ENCODE measurements at regions not wholly inside any gene's neighbourhood (a gene's known extent, or its start where the extent isn't known, plus 50 kb on each side); places are given as distances from the start of the nearest gene placed in this dataset.
"Not testable (repeated sequence)": the region's sequence is repeated elsewhere in the genome, so short reads cannot be mapped to it uniquely, and the experiment has no call there.

- H3K27me3 ChIP-seq (ENCODE audit: control insufficient read depth, insufficient read depth, low read length), result no peaks in the 10 kb centered on the region
- no TSS peak for BruUV-seq (replicated peaks)
- in situ Hi-C loops (cut with HindIII; ENCODE audit: low pct_unique_long_range_greater_than_20kb, low sequenced_read_pairs) (no loop called here), intact Hi-C loops (cut with micrococcal nuclease; ENCODE audit: unreplicated experiment) (no loop called here)
- no peak for DNase-seq (ENCODE audit: low read depth, low spot score)
- H3K27ac ChIP-seq (ENCODE audit: low read length), result no peak overlapping the region
- H3K9me3 ChIP-seq (ENCODE audit: control insufficient read depth, insufficient read depth, low read depth, low read length), result no peaks in the 10 kb centered on the region
- CTCF ChIA-PET, result no interaction called here
- ATAC-seq, result no peak
- no peak overlapping the region for H3K4me3 ChIP-seq (ENCODE audit: low read depth in 2 of 2, low read length in 2 of 2)
- no peaks in the 10 kb centered on the region for H3K4me1 ChIP-seq (ENCODE audit: control insufficient read depth, insufficient read depth, low read length)
- POLR2A ChIA-PET, result no interaction called here
- TF ChIP-seq TCF7L2 (IDR thresholded peaks at IDR 0.05; ENCODE audit: low read depth, low read length), result no peak
- no peak for TF ChIP-seq SIN3A (IDR thresholded peaks at IDR 0.05; ENCODE audit: borderline replicate concordance, insufficient read depth, low read depth, low read length)
- no peak for TF ChIP-seq POLR2AphosphoS5 (IDR thresholded peaks at IDR 0.05; ENCODE audit: low read depth, low read length)
- TF ChIP-seq REST (IDR thresholded peaks at IDR 0.05; ENCODE audit: insufficient read depth in 1 of 2, low read depth in 2 of 2, low read length in 1 of 2), result no peak
- TF ChIP-seq CTCF (IDR thresholded peaks at IDR 0.05), result no peak
- H3K36me3 ChIP-seq (ENCODE audit: control insufficient read depth, insufficient read depth, low read length), result no peaks in the 10 kb centered on the region
These were observed 2246.0 kb downstream of the ARAP2 start for GRCh38 chr4:33998291-33998690.

GRCh38 chr4:34000356-34000755 is 2244.0 kb downstream of the ARAP2 start:
- no peak overlapping the region for H3K4me3 ChIP-seq (ENCODE audit: low read depth in 2 of 2, low read length in 2 of 2)
- ATAC-seq (no peak), DNase-seq (ENCODE audit: low read depth, low spot score) (no peak)
- no peaks in the 10 kb centered on the region for H3K36me3 ChIP-seq (ENCODE audit: control insufficient read depth, insufficient read depth, low read length)
- no peaks in the 10 kb centered on the region for H3K4me1 ChIP-seq (ENCODE audit: control insufficient read depth, insufficient read depth, low read length)
- BruUV-seq (replicated peaks), result no TSS peak
- intact Hi-C loops (cut with micrococcal nuclease; ENCODE audit: unreplicated experiment) (no loop called here), in situ Hi-C loops (cut with HindIII; ENCODE audit: low pct_unique_long_range_greater_than_20kb, low sequenced_read_pairs) (no loop called here)
- H3K27ac ChIP-seq (ENCODE audit: low read length), result no peak overlapping the region
- no peaks in the 10 kb centered on the region for H3K9me3 ChIP-seq (ENCODE audit: control insufficient read depth, insufficient read depth, low read depth, low read length)
- TF ChIP-seq CTCF (IDR thresholded peaks at IDR 0.05), result no peak
- no peak for TF ChIP-seq POLR2AphosphoS5 (IDR thresholded peaks at IDR 0.05; ENCODE audit: low read depth, low read length)
- TF ChIP-seq TCF7L2 (IDR thresholded peaks at IDR 0.05; ENCODE audit: low read depth, low read length), result no peak
- TF ChIP-seq REST (IDR thresholded peaks at IDR 0.05; ENCODE audit: insufficient read depth in 1 of 2, low read depth in 2 of 2, low read length in 1 of 2), result no peak
- no peak for TF ChIP-seq SIN3A (IDR thresholded peaks at IDR 0.05; ENCODE audit: borderline replicate concordance, insufficient read depth, low read depth, low read length)
- ChIA-PET POLR2A (no interaction called here), CTCF (no interaction called here)
- no peaks in the 10 kb centered on the region for H3K27me3 ChIP-seq (ENCODE audit: control insufficient read depth, insufficient read depth, low read length)

- CTCF ChIA-PET; H3K27me3 ChIP-seq (ENCODE audit: control insufficient read depth, insufficient read depth, low read length); H3K36me3 ChIP-seq (ENCODE audit: control insufficient read depth, insufficient read depth, low read length); DNase-seq (ENCODE audit: low read depth, low spot score); BruUV-seq (replicated peaks); H3K4me3 ChIP-seq (ENCODE audit: low read depth in 2 of 2, low read length in 2 of 2); H3K27ac ChIP-seq (ENCODE audit: low read length); intact Hi-C loops (cut with micrococcal nuclease; ENCODE audit: unreplicated experiment); POLR2A ChIA-PET; ATAC-seq; in situ Hi-C loops (cut with HindIII; ENCODE audit: low pct_unique_long_range_greater_than_20kb, low sequenced_read_pairs); H3K4me1 ChIP-seq (ENCODE audit: control insufficient read depth, insufficient read depth, low read length); H3K9me3 ChIP-seq (ENCODE audit: control insufficient read depth, insufficient read depth, low read depth, low read length): not testable (repeated sequence)
These were observed 2237.8 kb downstream of the ARAP2 start for GRCh38 chr4:34006540-34006939.

Data from Panc1 (cell line).